Stimulated activated CD4-positive, alpha-beta T cell treated with anti-CD3 and anti-CD28 coated beads, Interleukin-4, amount 100 ng/mL, for 24 hours (primary cell): ENCODE measurements at regions not wholly inside any gene's neighbourhood (a gene's known extent, or its start where the extent isn't known, plus 50 kb on each side); places are given as distances from the start of the nearest gene placed in this dataset.

ENCODE experiments used
- DNase-seq: peaks from one replicate; pipeline ENCODE4 v3.0.0-alpha.2; 2020

DNA sequence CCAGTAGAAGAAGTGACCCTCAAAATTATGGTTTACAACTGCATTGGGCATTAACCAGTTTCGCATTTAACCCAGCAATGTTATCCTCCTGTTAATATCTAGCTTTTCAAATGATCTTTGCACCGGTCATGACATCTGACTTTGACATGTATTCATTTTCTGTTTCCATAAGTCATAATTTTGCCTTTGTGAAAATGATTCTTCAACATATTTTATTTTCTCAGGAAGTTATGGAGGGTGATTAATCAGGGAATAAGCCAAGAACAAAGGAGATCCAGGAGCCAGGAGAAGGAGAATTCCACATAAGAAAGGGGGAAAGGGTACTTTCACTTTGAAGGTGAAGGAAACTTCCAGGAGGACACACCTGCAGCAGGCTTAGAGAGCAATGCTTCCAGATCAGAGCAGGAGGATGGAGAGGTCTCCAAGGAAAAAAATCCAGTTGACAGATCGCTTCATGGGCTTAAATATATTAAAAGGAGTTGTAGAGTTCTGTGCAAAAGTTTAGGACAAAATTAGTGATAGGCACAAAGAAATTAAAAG lies 92.1 kb upstream of the FAM3C start:
- no peak for DNase-seq

DNA sequence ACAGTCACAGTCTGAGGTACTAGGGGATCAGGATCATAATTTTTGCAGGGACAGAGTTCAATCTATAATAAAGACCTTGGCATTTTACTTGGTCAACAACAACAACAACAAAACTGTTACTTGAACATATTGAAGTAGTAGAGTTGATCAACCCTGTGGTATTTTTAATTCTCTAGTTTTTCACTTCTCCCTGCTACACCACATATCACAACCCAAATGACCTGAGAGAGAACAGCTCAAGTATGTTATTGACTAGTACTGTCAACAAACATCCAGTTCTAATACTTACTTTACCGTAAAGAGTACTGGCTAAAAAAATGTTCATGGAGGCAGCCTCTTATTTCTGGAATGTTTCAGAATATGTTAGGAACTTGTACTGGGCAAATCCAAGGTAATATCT lies 90.5 kb upstream of the FAM3C start:
- no peak for DNase-seq

DNA sequence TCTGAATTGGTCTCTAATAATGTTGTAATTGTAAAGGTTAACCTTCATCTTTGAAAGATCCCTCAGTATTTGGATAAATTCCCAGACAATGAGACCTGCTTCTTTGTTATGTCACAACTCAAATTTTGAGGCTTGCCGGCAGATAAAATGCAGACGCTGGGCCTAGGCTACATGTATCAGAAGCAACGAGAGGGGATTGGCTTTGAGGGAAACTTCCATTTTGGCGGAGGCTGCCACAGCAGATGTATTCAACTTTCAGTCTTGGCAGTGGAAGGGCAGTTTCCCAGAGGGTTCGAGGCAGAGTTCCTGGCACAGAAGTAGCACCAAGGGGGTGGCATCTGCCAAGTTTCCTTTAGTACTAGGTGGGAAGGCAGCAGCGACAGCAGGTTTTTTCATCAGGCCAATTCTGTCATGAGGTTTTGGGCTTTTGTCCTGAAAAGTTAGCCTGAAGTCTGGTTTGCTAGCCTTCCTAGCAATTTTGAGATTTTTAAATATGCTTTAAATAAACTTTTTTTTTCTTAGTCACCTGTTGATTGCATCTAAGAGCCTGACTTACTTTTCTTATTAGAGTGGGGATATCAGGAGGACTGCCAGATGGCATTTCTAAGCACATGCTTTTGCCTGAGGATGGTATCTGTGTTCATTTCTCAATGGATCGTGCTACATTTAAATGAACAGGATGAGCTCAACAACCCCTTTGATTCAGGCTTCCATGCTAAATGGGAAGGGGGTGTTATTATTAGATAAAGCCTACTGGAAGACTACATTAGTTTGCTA lies 89.5 kb upstream of the FAM3C start:
- no peak for DNase-seq

DNA sequence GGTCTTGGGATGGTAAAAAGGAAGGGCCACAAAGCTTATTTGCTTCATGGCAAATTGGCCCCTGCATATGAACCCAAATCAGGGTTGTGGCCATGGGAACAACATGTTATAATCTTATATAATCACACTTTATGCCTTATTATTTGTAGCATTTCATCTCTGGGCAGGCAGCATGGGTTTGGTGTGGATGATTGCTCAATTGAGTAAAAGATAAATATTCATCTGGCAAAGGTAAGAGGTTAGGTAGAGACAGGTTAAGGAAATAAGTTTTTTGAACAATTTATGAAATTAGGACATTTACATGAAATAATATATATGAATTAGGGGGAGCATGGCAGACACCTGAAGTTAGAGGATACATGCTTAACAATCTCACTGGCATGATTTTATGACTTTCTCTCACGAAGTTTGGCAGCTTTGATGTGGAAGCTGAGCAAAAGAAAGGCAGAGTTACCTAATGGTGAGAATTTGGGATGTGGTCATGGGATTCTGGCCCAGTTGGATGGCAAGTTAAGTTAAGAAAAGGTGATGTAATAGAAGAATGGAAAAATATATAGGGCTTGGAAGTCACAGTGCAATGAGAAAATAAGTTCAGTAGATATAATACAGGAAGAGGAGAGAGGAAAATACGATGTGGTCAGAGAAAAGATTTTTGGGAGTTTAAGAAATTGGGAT lies 88.1 kb upstream of the FAM3C start:
- no peak for DNase-seq

DNA sequence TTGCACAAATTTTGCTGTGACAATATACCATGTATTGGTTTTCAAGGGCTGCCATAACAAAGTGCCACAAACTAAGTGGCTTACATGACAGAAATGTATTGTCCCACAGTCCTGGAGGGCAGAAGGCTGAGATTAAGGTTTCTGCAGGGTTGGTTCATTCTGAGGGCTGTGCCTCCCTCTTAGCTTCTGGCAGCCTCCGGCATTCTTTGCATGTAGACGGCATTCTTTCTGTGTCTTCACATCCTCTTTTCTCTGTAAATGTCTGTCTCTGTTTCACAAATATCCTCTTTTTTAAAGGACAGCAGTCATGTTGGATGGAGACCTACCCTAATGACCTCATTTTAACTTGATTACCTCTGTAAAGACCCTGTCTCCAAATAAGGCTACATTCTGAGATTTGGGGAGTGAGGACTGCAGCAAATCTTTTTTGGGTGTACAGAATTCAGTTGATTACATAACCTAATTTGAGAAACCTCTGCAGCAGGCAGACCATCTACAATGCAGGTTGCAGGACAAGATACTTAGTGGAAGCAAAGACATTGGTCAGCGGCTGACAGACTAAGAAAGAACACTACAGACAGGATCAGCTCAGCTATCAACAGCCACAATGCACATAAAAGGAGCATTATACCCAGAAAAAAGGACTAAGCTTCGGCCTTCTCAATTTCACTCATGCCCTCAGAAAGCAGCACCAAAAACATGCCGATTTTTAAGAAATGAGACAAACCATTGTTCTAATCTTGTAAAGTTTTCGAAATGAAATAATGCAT lies 84.6 kb upstream of the FAM3C start:
- no peak for DNase-seq

DNA sequence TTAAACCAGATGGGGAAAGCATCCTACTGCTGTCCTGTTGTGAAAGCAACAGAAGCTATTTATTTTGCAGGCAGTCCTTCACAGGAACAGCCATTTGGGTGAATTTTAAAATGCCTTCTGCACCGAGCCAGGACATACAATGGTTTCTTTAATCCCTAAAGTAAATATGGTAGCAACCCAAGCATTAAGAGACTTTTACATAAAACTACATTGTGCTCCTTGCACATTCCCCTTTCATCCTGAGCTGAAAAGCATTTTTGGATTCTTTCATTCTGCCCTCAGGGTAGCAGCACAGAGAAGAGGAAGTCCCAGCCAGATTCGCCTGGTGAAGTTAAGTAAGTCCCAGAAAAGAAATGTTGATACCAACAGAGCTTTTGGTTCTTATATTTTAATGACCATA lies 84.0 kb upstream of the FAM3C start:
- no peak for DNase-seq

DNA sequence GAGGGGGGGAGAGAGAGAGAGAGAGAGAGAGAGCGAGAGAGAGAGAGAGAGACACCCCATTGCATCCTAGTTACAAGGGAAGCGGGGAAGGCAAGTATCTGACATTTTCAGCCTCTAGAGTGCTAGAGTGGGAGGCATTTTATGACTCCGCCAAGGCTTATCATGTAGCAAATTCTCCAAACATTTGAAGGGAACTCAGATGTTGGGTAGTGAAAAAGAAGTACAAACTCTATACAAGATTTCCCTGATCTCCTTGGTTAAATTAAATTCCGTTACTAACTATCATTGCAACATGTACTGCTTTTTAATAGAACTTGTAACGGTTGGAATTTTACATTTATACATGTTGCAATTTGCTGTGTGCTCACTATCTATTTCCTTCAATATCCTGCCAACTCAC lies 83.4 kb upstream of the FAM3C start:
- DNase-seq, result no peak

DNA sequence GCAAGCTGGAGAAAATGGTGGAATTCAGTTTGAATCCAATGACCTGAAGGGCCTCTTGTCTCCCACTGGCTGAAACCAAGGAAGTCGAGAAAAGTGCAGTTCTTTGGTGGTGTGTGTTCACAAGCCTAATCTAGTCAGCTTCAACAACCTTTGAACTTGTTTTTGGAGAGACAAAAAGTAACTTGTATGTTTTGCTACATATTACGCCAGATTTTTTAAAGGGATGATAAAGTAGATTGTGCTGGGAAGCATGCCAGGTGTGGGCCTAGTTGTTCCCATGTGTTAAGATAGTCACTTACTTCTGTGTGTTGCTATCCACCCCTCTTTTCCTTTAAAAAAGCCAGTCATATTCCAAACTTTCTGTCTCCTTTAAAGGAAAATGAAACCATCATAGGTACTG lies 79.7 kb upstream of the FAM3C start:
- no peak for DNase-seq

DNA sequence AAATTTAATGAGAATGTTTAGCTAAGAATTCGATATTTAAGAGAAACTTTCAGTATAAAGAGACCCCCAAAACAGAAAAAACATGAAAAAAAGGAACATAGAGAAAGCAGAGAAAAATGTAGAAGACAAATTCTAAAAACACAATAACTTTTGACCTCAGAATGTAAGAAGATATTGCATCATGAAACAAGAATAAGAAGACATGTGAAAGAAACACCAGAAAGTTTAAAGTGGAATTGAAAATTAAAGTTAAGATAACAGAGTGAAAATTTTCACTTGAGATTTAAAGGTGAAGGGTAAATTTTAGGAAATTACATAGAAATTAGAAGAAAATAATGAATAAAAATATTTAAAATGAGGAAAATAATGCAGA lies 78.2 kb upstream of the FAM3C start:
- DNase-seq, result no peak

DNA sequence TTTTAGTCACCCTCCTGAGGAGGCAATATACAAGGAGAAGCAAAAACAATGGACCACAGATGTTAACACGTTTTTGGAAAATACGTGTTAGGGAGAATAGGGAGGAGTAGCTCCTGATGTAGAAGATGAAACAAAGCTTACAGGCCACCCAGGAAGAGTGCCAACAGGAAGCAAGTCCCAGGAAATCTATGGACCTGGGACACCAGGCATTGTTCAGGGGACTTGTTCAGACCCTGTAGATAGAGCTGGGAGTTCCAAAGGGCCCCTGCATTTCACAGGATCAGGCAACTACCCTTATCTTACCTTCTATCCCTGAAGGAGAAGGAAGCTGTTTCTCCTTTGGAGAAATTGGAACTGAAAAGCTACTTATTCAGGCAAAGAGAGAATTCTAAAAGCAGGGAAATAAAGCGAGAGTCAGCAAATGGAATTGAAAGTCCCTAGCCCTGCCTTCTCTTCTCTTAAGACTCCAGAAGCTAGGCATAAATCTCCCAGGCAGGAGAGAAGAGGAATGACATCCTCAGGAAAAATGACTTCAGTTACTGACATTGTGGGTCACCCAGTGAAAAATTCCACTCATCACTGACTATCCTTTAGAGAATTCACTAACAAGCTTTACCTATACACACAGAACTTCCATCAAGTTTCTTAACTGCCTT lies 77.7 kb upstream of the FAM3C start:
- no peak for DNase-seq

DNA sequence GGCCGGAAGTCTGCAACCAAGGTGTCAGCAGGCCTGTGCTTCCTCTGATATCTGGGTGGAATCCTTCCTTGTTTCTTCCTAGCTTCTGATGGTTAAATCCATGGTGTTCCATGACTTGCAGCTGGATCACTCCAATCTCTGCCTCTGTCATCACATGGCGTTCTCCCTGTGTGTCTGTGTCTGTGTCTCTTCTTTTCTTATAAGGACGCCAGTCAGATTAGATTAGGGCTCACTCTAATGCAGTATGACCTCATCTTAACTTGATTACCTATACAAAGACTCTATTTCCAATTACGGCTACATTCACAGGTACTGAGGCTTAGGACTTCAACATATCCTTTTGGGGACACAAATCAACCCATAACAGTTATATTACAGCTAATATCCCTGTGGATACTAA lies 70.3 kb upstream of the FAM3C start:
- DNase-seq, result no peak

DNA sequence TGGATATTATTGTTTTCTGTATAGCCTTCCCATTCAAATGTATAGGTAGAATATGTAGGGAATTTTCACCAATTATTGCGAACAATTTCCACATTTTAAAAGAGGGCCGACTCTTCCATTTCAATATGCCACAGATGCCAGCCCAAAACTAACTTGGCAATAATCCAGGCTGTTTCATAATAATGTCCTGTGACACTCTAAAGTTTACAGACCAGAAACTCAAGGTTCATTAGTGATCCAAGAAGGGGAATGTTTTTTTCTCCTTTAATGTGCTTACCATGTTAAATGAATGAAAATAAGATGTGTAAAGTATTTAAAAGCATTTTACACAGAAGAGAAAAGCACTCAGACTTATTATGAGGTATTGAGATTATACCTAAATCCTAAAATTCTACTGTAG lies 63.0 kb upstream of the FAM3C start:
- DNase-seq, result no peak

DNA sequence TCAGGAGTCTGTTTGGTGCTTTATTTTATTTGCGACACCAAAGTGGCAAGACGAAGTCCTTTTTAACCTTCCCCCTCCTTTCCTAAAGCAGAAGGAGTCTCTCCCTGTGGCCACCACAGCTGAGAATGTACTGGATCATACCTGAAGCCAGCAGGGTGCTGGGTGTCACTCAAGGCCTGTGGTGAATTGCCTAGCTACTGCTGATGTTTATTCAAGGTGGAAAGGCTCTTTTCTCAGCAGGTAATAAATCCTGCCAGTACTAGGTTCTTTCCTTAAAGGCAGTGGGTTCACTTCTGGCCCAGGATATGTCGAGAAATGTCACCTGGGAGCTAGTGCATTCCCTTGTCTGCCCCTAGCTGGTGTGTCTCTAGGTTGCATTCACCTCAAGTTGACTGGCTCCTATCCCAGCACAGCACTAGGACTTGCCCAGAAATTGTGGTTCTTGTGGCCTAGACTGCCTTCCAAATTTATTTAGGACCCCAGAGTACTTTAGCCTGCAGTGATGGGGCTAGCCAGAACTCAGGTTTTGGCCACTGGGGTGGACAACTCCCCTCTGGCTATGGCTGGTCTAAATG lies 60.8 kb upstream of the FAM3C start:
- DNase-seq, result no peak

DNA sequence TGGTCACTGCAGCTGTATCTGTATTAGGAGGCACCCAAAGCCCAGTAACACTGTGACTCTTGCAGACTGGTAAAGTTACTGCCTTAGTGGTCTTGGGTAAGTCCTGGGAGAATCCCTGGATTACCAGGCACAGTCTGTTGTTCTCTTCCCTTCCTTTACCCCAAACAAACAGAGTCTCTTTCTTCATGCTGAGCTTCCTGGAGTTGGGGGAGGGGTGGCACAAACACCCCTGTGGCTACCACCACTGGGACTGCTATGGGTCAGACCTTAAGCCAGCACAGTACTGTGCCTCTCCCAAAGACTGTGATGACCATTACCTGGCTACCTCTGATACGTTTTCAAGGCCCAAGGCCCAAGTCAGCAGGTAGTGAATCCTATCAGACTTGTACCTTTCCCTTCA lies 59.9 kb upstream of the FAM3C start:
- DNase-seq, result no peak

DNA sequence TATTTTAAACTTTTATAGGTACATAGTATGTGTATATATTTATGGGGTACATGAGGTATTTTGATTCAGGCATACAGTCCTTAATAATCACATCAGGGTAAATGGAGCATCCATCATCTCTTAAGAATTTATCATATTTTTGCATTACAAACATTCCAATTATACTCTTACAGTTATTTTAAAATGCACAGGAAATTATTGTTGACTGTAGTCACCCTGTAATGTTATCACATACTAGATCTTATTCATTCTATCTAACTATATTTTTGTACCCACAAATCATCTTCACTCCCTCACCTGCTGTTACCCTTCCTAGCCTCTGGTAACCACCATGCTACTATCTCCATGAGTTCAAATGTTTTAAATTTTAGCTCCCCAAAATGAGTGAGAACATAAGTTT lies 56.3 kb upstream of the FAM3C start:
- DNase-seq, result no peak

DNA sequence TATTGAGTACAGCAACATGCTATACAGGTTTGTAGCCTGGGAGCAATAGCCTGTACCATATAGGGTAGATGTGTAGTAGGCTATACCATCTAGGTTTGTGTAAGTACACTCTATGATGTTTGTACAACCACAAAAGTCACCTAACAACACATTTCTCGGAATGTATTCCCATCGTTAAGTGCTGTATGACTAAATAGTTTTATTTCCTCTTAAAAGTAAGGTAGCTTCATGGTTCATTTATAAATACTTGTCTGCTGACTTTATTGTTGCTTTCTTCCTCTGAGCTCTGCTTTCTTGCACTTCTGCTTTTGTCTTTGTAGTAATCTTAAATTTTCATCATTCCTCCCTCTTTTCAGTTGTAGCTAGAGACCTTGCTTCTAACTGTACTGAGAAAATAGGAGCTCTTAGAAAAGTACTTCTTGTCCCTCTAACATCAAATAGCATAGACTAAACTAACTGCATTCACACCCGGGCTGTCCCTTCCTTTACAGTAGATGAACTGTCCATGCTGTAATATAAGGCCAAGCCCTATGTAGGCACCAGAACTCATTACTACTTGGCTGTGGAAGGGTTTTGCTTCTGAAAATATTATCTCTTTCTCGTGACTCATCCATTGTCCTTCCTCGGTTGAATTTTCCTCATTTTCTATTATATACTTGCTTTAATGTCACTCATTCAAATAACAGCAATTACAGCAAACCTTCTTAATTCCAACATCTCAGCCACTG lies 55.4 kb upstream of the FAM3C start:
- no peak for DNase-seq

DNA sequence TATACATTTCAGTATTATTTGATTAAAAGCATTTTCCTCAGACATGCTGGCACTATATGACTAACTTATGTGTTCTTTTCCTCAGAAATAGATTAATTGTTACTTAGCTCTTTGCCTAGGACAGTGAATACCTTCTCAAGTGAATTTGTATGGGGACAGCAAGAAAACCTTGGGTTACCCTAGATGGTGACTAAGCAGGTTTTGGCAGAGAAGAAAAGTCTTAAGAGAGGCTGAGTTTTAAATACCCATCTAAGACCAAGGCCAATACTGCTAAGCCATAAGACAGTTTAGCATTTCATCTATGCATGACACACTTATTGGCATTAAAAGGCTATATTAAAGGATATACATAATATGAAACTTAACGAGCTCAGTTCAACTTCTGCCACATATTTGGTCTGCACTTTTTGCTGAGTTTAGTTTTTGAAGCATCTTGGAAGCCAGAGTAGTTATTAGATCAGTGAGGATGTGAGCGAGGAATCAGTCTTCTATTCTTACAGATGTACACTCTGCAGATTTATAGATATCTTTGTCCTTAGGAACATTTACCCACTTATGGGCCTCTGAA lies 54.6 kb upstream of the FAM3C start:
- no peak for DNase-seq

DNA sequence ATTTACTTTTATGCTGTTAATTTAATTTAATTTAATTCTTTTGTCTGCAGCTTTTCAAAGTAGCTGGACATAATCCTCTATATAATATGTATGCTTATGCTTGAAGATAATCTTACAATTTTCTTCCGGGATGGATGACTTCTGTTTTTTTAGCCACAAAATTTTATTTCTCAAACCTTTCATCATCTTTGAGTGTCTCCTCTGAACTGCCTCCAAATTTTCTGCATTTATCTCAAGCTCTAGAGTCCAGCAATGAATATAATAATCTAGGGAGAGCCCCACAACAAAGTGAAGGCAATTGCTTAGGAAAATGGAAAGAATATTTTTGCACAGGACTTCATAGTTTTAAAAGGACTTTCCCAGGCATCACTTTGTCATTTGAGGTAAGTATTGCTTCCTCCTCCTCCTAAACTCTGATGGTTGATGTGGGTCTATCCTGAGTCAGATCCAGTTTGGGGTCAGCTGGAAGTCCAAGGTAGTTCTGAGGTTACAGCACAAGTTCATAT lies 53.7 kb upstream of the FAM3C start:
- DNase-seq, result no peak

DNA sequence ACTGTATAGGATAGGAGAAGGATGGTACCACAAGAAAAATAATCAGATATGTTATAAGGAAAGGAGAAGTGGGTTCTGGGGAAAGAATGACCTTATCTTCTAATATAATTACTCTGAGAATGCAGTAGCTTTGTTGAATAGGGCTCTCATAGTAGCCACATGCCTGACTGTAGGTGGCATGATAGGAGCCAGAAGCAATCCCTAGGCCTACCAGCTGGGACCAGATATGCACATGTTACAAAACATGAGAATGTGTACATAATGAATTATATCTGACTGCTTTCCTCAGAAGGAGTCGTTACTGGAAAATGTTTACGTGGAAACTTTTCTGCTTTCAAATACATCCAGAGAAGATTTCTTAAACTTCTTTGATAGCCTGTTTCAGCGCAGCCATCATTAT lies 53.2 kb upstream of the FAM3C start:
- no peak for DNase-seq

DNA sequence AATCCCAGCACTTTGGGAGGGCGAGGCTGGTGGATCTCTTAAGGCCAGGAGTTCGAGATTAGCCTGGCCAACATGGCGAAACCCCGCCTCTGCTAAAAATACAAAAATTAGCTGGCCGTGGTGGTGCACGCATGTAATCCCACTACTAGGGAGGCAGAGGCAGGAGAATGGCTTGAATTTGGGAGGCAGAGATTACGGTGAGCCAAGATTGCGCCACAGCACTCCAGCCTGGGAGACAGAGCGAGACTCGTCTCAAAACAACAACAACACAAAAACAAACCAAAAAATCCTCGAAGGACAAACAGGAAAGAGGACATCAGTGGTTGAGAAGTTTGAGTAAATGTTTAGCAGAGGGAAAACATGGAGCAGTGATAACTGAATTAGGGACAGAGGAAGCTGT lies 52.3 kb upstream of the FAM3C start:
- no peak for DNase-seq

DNA sequence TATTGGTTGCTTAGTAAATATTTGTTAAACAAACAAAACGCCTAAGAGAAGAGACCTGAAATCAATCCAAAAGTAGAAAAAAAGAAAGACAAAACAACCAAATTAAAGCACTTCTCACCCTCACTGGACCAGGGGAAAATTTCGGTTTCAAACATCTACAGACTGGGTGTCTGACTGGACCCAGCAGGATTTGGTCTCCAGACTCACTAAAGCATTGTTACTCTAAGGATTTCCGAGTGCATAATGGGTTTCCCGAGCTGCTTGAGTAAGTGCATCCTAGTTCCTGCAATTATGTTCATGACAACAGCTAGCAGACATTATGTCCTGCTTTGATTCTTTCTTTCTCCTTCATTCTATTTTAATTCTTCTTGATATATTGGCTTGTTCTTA lies 51.8 kb upstream of the FAM3C start:
- no peak for DNase-seq
